ENCODE measurements at regions not wholly inside any gene's neighbourhood (a gene's known extent, or its start where the extent isn't known, plus 50 kb on each side); places are given as distances from the start of the nearest gene placed in this dataset.

GRCh38 chr2:121088251-121089165, 196.5 kb downstream of the TFCP2L1 start:
- DNase-seq = no peak

GRCh38 chr2:121089166-121089510, 195.9 kb downstream of the TFCP2L1 start:
- DNase-seq = no peak

- no peak for DNase-seq
These were observed 194.8 kb downstream of the TFCP2L1 start for GRCh38 chr2:121090088-121090715.

- no peak for DNase-seq
These were observed 192.9 kb downstream of the TFCP2L1 start for GRCh38 chr2:121092095-121092494.

GRCh38 chr2:121093692-121094091, 191.3 kb downstream of the TFCP2L1 start:
- DNase-seq = no peak

- no peak for DNase-seq
These were observed 190.9 kb downstream of the TFCP2L1 start for GRCh38 chr2:121094101-121094500.

GRCh38 chr2:121094845-121095244, 190.2 kb downstream of the TFCP2L1 start:
- no peak for DNase-seq

GRCh38 chr2:121095257-121096080, 189.5 kb downstream of the TFCP2L1 start:
- DNase-seq = no peak

GRCh38 chr2:121096611-121097010, 188.4 kb downstream of the TFCP2L1 start:
- DNase-seq = no peak

GRCh38 chr2:121098556-121098955, 186.4 kb downstream of the TFCP2L1 start:
- DNase-seq = no peak

GRCh38 chr2:121099329-121100290, 185.4 kb downstream of the TFCP2L1 start:
- DNase-seq = no peak

- no peak for DNase-seq
These were observed 183.8 kb downstream of the TFCP2L1 start for GRCh38 chr2:121101093-121101715.

- DNase-seq = no peak
These were observed 182.1 kb downstream of the TFCP2L1 start for GRCh38 chr2:121102941-121103340.

- no peak for DNase-seq
These were observed 181.0 kb downstream of the TFCP2L1 start for GRCh38 chr2:121103960-121104359.

GRCh38 chr2:121104721-121105141, 180.3 kb downstream of the TFCP2L1 start:
- DNase-seq = no peak

GRCh38 chr2:121110924-121111323, 174.1 kb downstream of the TFCP2L1 start:
- DNase-seq = no peak

GRCh38 chr2:121118951-121119350, 166.1 kb downstream of the TFCP2L1 start:
- no peak for DNase-seq

- no peak for DNase-seq
These were observed 164.6 kb downstream of the TFCP2L1 start for GRCh38 chr2:121120411-121120810.

- no peak for DNase-seq
These were observed 164.0 kb downstream of the TFCP2L1 start for GRCh38 chr2:121120991-121121390.

- no peak for DNase-seq
These were observed 163.3 kb downstream of the TFCP2L1 start for GRCh38 chr2:121121661-121122060.

GRCh38 chr2:121123268-121123667, 161.7 kb downstream of the TFCP2L1 start:
- no peak for DNase-seq

GRCh38 chr2:121124330-121124729, 160.7 kb downstream of the TFCP2L1 start:
- DNase-seq = no peak

Measured in activated naive CD4-positive, alpha-beta T cell treated with Interleukin-2 at 50 U/mL for 16 hours (primary cell).